ENCODE measurements at regions not wholly inside any gene's neighbourhood (a gene's known extent, or its start where the extent isn't known, plus 50 kb on each side); places are given as distances from the start of the nearest gene placed in this dataset.

GRCh38 chr18:40032076-40032475 lies 1923.0 kb upstream of the PIK3C3 start:
- H3K4me3 ChIP-seq (replicated peaks in 1 of 3; ENCODE audit: insufficient read depth in 1 of 3, low read depth in 1 of 3, low read length in 3 of 3): no peak overlapping the region
- no peaks in the 10 kb centered on the region for H3K27me3 ChIP-seq (ENCODE audit: control insufficient read depth in 2 of 2, insufficient read depth in 2 of 2, low read length in 2 of 2)
- TF ChIP-seq MAX (IDR thresholded peaks at IDR 0.05; ENCODE audit: insufficient read depth, insufficient read length) (no peak), CTCF (IDR thresholded peaks at IDR 0.05; ENCODE audit: extremely low read depth in 1 of 2, insufficient read depth in 1 of 2, low read depth in 1 of 2, low read length in 2 of 2) (no peak), GATA2 (IDR thresholded peaks at IDR 0.05; ENCODE audit: insufficient read depth, insufficient read length, low read depth, low read length) (no peak), EZH2 (IDR thresholded peaks at IDR 0.05; ENCODE audit: borderline replicate concordance, low read depth, low read length, severe bottlenecking) (no peak), FOS (IDR thresholded peaks at IDR 0.05; ENCODE audit: borderline replicate concordance, insufficient read depth, low read length) (no peak), JUN (IDR thresholded peaks at IDR 0.05; ENCODE audit: borderline replicate concordance, insufficient read depth, insufficient read length, low read depth) (no peak), POLR2A (IDR thresholded peaks at IDR 0.05; ENCODE audit: low read depth, low read length) (no peak), POLR2AphosphoS5 (IDR thresholded peaks at IDR 0.05; ENCODE audit: insufficient read depth, low read depth, low read length) (no peak), MYC (IDR thresholded peaks at IDR 0.05; ENCODE audit: low read depth, low read length) (no peak)
- H3K79me2 ChIP-seq (ENCODE audit: control insufficient read depth, insufficient read depth, low read length): no peaks in the 10 kb centered on the region
- no peaks in the 10 kb centered on the region for H3K9me1 ChIP-seq (replicated peaks; ENCODE audit: control insufficient read depth, extremely low read depth, insufficient read depth, low read length)
- H3K4me2 ChIP-seq (ENCODE audit: insufficient read depth, low read length): no peak overlapping the region
- no peaks in the 10 kb centered on the region for H3K4me1 ChIP-seq (ENCODE audit: control insufficient read depth, extremely low read depth, insufficient read depth, low read length)
- DNase-seq (ENCODE audit: low read depth, low spot score) (no peak), FAIRE-seq (no peak)
- no peaks in the 10 kb centered on the region for H3K36me3 ChIP-seq (ENCODE audit: control insufficient read depth in 2 of 2, extremely low read depth in 1 of 2, insufficient read depth in 2 of 2, low read length in 2 of 2)
- dilution Hi-C loops (cut with MboI; ENCODE audit: extremely low pct_ligation_motif_present, low sequenced_read_pairs): no loop called here
- POLR2A ChIA-PET: no interaction called here
- CTCF ChIA-PET: no interaction called here
- no peaks in the 10 kb centered on the region for H4K20me1 ChIP-seq (replicated peaks; ENCODE audit: control insufficient read depth, extremely low read depth, insufficient read depth, low read length)
- no peak overlapping the region for H3K27ac ChIP-seq (ENCODE audit: insufficient read depth, low read depth, low read length)
- H3K9ac ChIP-seq (replicated peaks; ENCODE audit: extremely low read depth, insufficient read depth, low read length): no peak overlapping the region
- intact Hi-C loops (cut with micrococcal nuclease): no loop called here
- H3K9me3 ChIP-seq (replicated peaks; ENCODE audit: control insufficient read depth, insufficient read depth, low read length): no peaks in the 10 kb centered on the region
- no peak overlapping the region for H2AFZ ChIP-seq (ENCODE audit: low read depth, low read length)
- no TSS peak for BruUV-seq (replicated peaks)

Data from endothelial cell of umbilical vein (primary cell).